GM21723 (cell line): ENCODE measurements at regions not wholly inside any gene's neighbourhood (a gene's known extent, or its start where the extent isn't known, plus 50 kb on each side); places are given as distances from the start of the nearest gene placed in this dataset.

Source experiments
- ATAC-seq: cut with Tn5 transposase; IDR thresholded peaks from one replicate; pipeline ENCODE4 v1.9.1; 2021; ENCODE audit warnings: mild to moderate bottlenecking, moderate library complexity; ENCODE audit not compliant: unreplicated experiment

GRCh38 chr2:72004976-72005375 lies 142.7 kb downstream of the CYP26B1 start:
- ATAC-seq: no peak

- ATAC-seq: no peak
These were observed 143.3 kb downstream of the CYP26B1 start for GRCh38 chr2:72004201-72004915.

DNA sequence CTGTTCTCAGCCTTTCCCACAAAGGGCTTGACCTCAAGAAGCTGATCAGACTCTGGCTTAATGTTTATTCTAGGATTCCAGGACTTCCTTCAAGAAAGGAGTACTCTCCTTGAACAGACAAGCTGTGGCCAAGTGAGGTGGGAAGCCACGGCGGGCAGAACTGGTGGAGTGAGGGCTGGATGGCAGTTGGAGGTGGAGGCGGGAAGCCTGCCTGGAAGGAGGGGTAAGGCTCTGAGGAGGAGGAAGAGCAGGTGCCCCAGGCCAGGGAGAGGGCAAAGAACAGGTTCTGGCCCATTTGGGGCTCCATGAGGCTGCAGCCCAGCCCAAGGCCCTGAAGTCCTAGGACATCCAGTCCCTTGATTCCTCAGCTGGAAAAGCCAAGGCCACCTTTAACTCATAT lies 143.9 kb downstream of the CYP26B1 start:
- no peak for ATAC-seq

GRCh38 chr2:72003124-72003523 lies 144.5 kb downstream of the CYP26B1 start:
- ATAC-seq: no peak

GRCh38 chr2:72001937-72002690 lies 145.5 kb downstream of the CYP26B1 start:
- no peak for ATAC-seq

DNA sequence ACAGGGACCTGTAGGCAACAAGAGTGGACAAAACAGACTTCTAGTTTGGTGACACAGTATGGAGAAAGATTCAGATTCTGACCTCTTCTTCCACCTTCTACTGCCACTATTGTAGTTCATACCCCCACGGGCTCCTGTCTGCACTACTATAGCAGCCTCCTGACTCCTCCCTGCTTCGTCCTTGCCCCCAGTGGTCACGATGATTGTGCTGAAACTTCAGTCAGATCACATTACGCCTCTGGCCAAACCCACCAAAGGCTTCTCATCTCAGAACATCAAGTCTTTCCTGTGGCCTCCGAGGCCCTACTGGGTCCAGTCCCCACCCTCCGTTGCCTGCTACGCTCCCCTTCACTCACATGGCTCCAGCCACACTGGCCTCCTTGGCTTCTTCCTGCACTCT lies 147.6 kb downstream of the CYP26B1 start:
- no peak for ATAC-seq

DNA sequence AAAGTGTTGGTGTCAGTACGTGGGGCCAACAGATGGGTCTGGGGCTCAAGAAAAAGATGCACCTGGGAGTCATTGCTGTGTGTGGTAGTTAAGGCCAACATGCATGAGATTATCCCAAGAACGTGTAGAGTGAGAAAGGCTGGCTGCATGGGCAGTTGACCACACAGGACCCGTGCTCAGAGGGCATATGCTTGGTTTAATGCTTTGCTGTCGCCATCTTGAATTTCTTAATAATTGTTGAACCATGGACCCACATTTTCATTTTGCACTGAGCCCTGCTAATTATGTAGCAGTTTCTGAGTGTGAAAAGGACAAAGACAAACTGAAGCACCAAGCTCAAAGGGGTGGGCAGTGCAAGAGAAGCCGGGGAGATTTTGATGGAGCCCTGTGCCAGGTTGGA lies 148.1 kb downstream of the CYP26B1 start:
- no peak for ATAC-seq

DNA sequence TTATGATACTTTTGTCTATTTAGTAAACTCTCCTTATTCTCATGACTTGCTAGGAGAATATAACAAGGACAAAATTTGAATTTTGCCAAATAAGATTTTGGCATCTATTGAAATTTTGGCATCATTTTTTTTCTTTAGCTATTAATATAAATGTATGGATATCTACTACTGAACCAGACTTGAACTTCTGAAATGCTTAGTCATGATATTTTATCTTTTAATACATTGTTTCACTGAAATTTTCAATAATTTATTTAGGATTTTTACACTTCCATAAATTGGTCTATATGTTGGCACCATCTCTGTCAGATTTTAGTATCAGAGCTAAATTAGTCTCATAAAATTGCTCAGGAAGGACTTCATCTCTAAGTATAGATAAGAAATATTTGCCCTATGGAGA lies 149.8 kb downstream of the CYP26B1 start:
- no peak for ATAC-seq

- ATAC-seq: no peak
These were observed 152.5 kb downstream of the CYP26B1 start for GRCh38 chr2:71995067-71995665.

DNA sequence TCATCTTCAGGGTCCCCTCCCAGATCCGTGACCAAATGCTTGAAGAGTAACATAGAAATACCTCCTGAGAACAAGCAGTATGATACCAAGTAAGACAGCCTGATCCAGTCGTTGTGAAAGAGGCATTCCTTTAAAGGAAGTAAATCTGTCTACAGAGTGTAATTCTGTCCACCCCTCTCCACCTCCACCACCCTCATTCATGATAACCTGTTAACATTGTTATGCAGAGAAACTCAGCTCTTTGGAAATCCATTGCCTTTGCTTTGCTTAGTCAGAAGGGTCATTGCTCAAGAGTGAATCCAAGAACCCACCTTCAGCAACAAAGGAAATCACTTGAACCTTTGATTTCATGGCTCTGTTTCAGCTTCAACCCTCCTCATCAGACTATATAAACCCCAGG lies 155.6 kb downstream of the CYP26B1 start:
- ATAC-seq: no peak

DNA sequence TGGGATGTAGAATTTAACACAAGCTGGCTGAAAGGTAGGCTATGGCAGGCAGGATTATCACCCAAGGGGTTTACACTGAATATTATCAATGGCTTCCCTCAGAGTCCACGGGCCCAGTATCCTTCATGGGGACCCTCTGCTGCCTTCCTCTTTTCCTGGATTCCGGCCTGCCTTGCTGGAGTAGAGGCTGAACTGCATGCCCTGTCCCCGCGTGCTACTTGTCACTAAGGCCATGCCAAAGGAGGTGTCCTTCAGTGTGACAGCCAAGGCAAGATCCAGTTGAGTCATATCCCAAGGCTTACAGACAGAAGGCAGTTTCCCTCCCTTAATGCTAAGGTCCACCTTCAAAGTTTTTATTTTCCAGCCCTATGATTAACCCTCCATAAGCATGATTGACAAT lies 156.3 kb downstream of the CYP26B1 start:
- no peak for ATAC-seq

- no peak for ATAC-seq
These were observed 156.8 kb downstream of the CYP26B1 start for GRCh38 chr2:71990826-71991225.

- no peak for ATAC-seq
These were observed 157.5 kb downstream of the CYP26B1 start for GRCh38 chr2:71990122-71990521.

DNA sequence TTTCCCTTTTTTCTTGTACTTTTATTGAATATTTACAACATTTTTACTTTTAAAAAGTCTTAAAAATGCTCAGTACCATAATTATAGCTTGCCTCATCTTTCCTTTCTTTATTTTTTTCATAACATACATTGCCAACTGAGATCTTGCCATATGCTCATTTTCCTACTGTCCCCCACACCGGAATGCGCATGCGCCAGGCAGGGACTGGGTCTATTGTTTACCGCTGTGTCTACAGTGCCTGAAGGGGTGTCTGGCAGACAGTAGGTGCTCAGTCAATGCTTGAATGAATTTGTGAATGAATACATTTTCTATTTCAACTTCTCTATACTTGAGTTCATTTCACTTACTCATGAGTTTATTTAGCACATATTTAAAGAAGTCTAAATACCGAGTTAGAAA lies 158.0 kb downstream of the CYP26B1 start:
- ATAC-seq: no peak

GRCh38 chr2:71988170-71988569 lies 159.5 kb downstream of the CYP26B1 start:
- ATAC-seq: no peak

DNA sequence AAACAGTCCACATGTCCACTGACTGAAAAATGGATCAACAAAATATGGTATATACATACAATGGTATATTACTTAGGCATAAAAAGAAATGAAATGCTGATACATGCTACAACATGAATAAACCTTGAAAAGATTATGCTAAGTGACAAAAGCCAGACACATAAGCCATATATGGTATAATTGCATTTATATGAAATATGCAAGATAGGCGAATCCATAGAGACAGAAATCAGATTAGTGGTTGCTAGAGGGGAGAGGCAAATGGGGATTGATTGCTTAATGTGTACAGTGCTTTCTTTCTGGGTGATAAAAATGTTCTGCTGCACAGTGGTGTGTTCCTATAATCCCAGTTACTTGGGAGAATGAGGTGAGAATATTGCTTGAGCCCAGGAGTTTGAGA lies 171.0 kb downstream of the CYP26B1 start:
- no peak for ATAC-seq

- ATAC-seq: no peak
These were observed 172.8 kb downstream of the CYP26B1 start for GRCh38 chr2:71974846-71975245.

- ATAC-seq: no peak
These were observed 176.2 kb downstream of the CYP26B1 start for GRCh38 chr2:71971493-71971892.

GRCh38 chr2:71965530-71965929 lies 182.1 kb downstream of the CYP26B1 start:
- no peak for ATAC-seq

DNA sequence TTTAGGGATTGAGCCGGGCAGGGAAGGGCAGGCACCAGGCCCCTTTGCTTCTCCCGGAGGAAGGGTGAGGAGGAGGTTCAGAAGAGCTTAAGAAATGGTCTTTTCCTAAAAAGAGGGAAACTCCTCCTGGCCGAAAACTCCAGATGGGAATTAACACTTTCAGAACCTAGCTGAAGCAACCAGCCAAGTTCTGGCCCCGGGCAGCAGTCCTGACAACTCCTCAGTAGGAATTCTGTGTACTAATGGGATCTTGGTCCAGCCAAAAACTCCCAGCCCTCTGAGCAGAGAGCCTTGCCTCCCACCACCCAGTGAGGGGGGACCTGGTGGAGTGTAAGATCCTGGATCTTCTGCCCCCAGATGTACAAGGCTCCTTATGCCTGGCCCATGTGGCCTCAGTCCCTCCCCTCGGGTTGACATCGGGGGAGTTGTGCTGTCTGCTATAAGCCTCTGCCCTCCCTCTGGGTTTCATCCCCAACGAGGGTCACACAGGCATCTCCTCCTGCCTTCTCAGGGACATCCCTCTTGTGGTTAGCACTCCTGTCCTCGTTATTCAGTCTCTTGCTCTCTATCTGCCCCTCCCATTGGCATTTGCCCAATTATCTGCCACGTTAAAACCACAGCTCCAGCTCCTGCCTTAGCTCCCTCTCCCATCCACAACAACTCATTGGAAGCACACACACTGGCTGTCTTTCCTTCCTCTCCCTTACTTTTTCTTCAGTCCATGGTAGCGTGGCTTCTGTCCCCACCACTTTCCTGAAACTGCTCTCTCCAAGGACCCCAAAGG lies 184.6 kb downstream of the CYP26B1 start:
- ATAC-seq: no peak

DNA sequence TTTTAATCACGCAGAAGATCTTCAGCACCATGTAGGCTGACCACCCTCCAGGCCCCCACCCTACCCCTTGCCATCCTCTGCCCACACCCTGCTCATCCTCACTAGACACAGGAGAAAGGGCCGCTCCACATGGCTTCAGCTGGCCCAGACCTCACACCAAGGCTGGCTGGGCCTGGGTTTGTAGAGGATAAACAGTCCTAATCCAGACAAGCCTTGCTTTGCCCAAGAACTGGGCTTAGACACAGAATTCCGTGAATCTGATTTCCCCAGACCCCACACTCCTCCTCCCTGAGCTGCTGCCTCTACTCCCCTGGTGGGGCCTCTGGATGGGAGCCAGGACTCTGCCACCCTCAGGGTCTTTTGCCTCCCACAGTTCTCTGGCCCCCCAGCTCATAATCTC lies 185.3 kb downstream of the CYP26B1 start:
- no peak for ATAC-seq
